Memory B cell (primary cell): ENCODE measurements at regions not wholly inside any gene's neighbourhood (a gene's known extent, or its start where the extent isn't known, plus 50 kb on each side); places are given as distances from the start of the nearest gene placed in this dataset.
"Not testable (repeated sequence)": the region's sequence is repeated elsewhere in the genome, so short reads cannot be mapped to it uniquely, and the experiment has no call there.

Experiments
- ATAC-seq: fragments of 150-1000 bp; cut with Tn5 transposase; 2 replicates; pipeline ENCODE4 v1.10.0; 2021; ENCODE audit warnings: low read depth, mild to moderate bottlenecking, moderate library complexity
- DNase-seq, 2 donors: peaks; one replicate each; pipeline ENCODE4 v3.0.0; 2022; ENCODE audit warnings: low spot score in 2 of 2
- H3K27ac Mint-ChIP-seq: one replicate; pipeline ENCODE4 v1.8.0; 2022; ENCODE audit warnings: mild to moderate bottlenecking, moderate library complexity, mixed read lengths
- H3K27me3 Mint-ChIP-seq: one replicate; pipeline ENCODE4 v1.8.0; 2022; ENCODE audit warnings: mixed read lengths
- H3K36me3 Mint-ChIP-seq: one replicate; pipeline ENCODE4 v1.8.0; 2022; ENCODE audit warnings: mild to moderate bottlenecking, mixed read lengths
- H3K4me1 Mint-ChIP-seq: one replicate; pipeline ENCODE4 v1.8.0; 2022; ENCODE audit warnings: mixed read lengths
- H3K4me3 Mint-ChIP-seq: one replicate; pipeline ENCODE4 v1.8.0; 2022; ENCODE audit warnings: mild to moderate bottlenecking, moderate library complexity, mixed read lengths
- H3K9me3 Mint-ChIP-seq: one replicate; pipeline ENCODE4 v1.8.0; 2022; ENCODE audit warnings: mixed read lengths

- H3K36me3 Mint-ChIP-seq, DNase-seq, H3K27ac Mint-ChIP-seq, H3K4me1 Mint-ChIP-seq, H3K4me3 Mint-ChIP-seq, ATAC-seq, H3K9me3 Mint-ChIP-seq, H3K27me3 Mint-ChIP-seq: not testable (repeated sequence)
These were observed 100.1 kb downstream of the BUB3 start for GRCh38 chr10:123254343-123254742.

GRCh38 chr10:123257904-123258456, 103.8 kb downstream of the BUB3 start:
- no peak for DNase-seq

DNA sequence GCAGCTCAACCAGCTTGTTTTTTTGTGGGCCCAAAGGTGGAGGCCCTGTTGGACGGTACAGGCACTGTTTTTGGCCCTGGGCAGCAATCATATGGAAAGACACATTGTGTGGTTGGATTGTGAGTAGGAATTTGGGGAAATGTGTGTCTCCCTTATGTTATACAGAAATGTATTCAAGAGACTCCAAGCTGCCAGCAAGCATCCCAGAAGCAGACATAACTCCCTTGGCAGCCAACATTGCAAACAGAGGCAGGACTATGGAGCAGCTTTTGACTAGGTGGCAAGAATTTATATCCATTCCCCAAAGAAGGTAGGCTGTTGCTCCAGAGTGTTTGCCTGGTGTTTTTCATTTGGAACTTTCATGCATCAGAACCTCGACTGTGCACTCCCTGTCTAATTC, 104.9 kb downstream of the BUB3 start:
- no peak overlapping the region for H3K27ac Mint-ChIP-seq
- H3K36me3 Mint-ChIP-seq = peaks cover 1% of the 10 kb centered on the region
- no peaks in the 10 kb centered on the region for H3K9me3 Mint-ChIP-seq
- H3K4me1 Mint-ChIP-seq = no peaks in the 10 kb centered on the region
- ATAC-seq (no peak), DNase-seq (no peak)
- no peaks in the 10 kb centered on the region for H3K27me3 Mint-ChIP-seq
- H3K4me3 Mint-ChIP-seq = no peak overlapping the region

More at GRCh38 chr10:123257904-123258456, 103.8 kb downstream of the BUB3 start:
- no peak overlapping the region for H3K27ac Mint-ChIP-seq
- ATAC-seq = no peak
- peaks cover 1% of the 10 kb centered on the region for H3K36me3 Mint-ChIP-seq
- H3K4me3 Mint-ChIP-seq = no peak overlapping the region
- no peaks in the 10 kb centered on the region for H3K4me1 Mint-ChIP-seq
- no peaks in the 10 kb centered on the region for H3K9me3 Mint-ChIP-seq
- H3K27me3 Mint-ChIP-seq = no peaks in the 10 kb centered on the region

DNA sequence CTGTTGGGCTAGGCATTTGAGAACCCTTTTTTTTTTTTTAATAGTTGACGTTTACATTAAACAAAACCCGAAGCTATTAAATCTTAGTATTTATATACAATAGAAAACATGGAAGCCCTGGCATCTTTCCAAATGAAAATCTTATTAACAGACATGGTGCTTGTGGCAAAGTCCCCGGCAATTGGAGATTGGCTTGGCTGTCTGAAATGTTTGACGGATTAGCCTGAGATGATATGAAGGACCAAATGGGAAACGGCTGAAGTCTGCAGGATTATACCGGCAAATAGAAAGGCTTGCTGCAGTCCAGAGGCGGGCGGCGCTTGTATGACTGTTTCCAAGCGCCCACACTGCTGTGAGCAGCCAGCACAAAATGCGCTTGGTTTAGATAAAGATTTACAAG, 105.6 kb downstream of the BUB3 start:
- no peaks in the 10 kb centered on the region for H3K27me3 Mint-ChIP-seq
- H3K9me3 Mint-ChIP-seq = no peaks in the 10 kb centered on the region
- peaks cover 1% of the 10 kb centered on the region for H3K36me3 Mint-ChIP-seq
- no peak for DNase-seq
- no peak for ATAC-seq
- no peak overlapping the region for H3K4me3 Mint-ChIP-seq
- H3K27ac Mint-ChIP-seq = no peak overlapping the region
- H3K4me1 Mint-ChIP-seq = no peaks in the 10 kb centered on the region

DNA sequence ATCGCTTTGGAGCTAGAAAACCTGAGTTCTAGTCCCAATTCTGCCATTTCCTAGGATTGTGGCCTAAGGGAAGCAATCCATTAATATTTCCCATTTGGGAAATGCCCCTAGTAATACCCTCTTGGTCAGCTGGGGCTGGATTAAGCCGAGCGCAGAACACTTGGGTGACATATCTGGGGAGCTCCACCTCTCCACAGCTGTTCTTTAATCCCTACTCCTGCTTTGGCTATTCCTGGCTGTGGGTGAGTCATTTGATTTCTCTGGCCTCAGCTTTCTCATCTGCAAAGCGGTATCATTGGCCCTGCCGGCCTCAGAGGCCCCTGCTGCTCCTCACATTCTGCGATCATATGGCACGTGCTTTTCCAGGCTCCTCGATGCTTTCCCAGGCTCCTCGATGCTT, 108.3 kb downstream of the BUB3 start:
- Mint-ChIP-seq H3K4me3 (no peak overlapping the region), H3K27me3 (no peaks in the 10 kb centered on the region), H3K9me3 (no peaks in the 10 kb centered on the region), H3K4me1 (no peaks in the 10 kb centered on the region), H3K36me3 (peaks cover 1% of the 10 kb centered on the region), H3K27ac (no peak overlapping the region)
- no peak for ATAC-seq
- no peak for DNase-seq

DNA sequence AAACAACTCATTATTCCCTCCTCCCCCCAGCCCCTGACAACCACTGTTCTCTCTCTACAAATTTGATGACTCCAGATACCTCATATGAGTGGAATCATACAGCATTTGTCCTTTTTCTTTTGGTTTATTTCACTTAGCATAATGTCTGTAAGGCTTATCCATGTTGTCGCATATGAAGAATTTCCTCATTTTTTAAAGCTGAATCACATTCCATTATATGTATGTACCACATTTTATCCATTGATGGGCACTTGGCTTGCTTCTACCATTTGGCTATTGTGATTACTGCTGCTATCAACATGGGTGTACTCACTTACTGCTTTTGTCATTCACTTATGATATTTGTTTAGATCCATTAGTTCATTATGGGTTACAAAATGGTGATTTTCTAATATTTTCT, 112.8 kb downstream of the BUB3 start:
- Mint-ChIP-seq H3K36me3 (peaks cover 1% of the 10 kb centered on the region), H3K27ac (no peak overlapping the region), H3K27me3 (no peaks in the 10 kb centered on the region), H3K4me1 (no peaks in the 10 kb centered on the region), H3K9me3 (peaks cover 2% of the 10 kb centered on the region), H3K4me3 (no peak overlapping the region)
- no peak for ATAC-seq
- no peak for DNase-seq

GRCh38 chr10:123269017-123269552, 114.9 kb downstream of the BUB3 start:
- no peaks in the 10 kb centered on the region for H3K4me1 Mint-ChIP-seq
- H3K27me3 Mint-ChIP-seq = peaks cover 2% of the 10 kb centered on the region
- DNase-seq (no peak), ATAC-seq (no peak)
- no peak overlapping the region for H3K27ac Mint-ChIP-seq
- peaks cover 2% of the 10 kb centered on the region for H3K9me3 Mint-ChIP-seq
- peaks cover 1% of the 10 kb centered on the region for H3K36me3 Mint-ChIP-seq
- no peak overlapping the region for H3K4me3 Mint-ChIP-seq

DNA sequence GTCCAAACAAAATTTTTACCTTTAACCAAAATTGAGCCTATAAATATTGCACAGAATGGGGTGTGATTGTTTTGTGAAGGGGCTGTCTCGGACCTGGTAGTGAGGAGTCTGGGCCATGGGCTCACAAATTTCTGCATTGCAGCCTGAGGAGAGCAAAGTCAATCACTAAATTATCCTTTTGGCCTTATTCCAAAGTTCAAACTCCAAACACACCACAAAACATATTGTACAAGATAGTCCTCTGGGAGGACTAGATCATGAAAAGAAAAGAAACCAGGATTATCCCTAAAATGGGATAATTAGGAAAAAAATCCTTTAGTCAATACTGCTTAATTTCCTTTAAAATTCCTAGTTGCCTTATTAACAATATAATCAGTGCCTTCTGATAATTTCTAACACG, 115.5 kb downstream of the BUB3 start:
- no peak for DNase-seq
- no peak overlapping the region for H3K27ac Mint-ChIP-seq
- H3K4me3 Mint-ChIP-seq = no peak overlapping the region
- peaks cover 1% of the 10 kb centered on the region for H3K36me3 Mint-ChIP-seq
- ATAC-seq = no peak
- peaks cover 4% of the 10 kb centered on the region for H3K27me3 Mint-ChIP-seq
- peaks cover 2% of the 10 kb centered on the region for H3K9me3 Mint-ChIP-seq
- no peaks in the 10 kb centered on the region for H3K4me1 Mint-ChIP-seq

- DNase-seq = no peak
- Mint-ChIP-seq H3K27ac (no peak overlapping the region), H3K4me3 (no peak overlapping the region), H3K4me1 (no peaks in the 10 kb centered on the region), H3K36me3 (peaks cover 1% of the 10 kb centered on the region), H3K27me3 (peaks cover 5% of the 10 kb centered on the region), H3K9me3 (peaks cover 2% of the 10 kb centered on the region)
- no peak for ATAC-seq
These were observed 116.0 kb downstream of the BUB3 start for GRCh38 chr10:123270221-123270620.

DNA sequence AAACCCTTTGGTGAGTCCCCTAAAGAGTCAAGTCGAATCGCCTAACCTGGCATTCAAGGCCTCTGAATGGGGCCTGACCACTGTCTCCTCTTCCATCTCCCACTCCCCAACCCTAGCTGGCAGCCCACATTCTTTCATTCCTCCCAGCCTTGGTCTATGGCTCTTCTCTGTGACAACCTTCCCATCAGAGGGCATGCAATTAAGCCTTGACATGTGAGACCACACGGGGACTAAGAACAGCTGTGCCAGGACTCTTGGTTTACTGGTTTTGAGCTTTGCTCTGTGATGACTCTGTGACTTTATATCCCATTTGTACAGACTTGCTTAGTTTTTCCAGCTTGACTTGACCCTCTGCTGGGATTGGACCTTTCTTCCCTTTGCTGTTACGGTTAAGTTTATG, 116.6 kb downstream of the BUB3 start:
- ATAC-seq (no peak), DNase-seq (no peak)
- H3K4me3 Mint-ChIP-seq = no peak overlapping the region
- H3K4me1 Mint-ChIP-seq = no peaks in the 10 kb centered on the region
- no peak overlapping the region for H3K27ac Mint-ChIP-seq
- H3K36me3 Mint-ChIP-seq = peaks cover 3% of the 10 kb centered on the region
- peaks cover 7% of the 10 kb centered on the region for H3K27me3 Mint-ChIP-seq
- peaks cover 2% of the 10 kb centered on the region for H3K9me3 Mint-ChIP-seq

- H3K9me3 Mint-ChIP-seq = peaks cover 4% of the 10 kb centered on the region
- H3K4me3 Mint-ChIP-seq = no peak overlapping the region
- H3K36me3 Mint-ChIP-seq = peaks cover 8% of the 10 kb centered on the region
- peaks cover 7% of the 10 kb centered on the region for H3K27me3 Mint-ChIP-seq
- no peaks in the 10 kb centered on the region for H3K4me1 Mint-ChIP-seq
- DNase-seq = no peak
- no peak for ATAC-seq
- H3K27ac Mint-ChIP-seq = no peak overlapping the region
These were observed 118.0 kb downstream of the BUB3 start for GRCh38 chr10:123272171-123272570.

DNA sequence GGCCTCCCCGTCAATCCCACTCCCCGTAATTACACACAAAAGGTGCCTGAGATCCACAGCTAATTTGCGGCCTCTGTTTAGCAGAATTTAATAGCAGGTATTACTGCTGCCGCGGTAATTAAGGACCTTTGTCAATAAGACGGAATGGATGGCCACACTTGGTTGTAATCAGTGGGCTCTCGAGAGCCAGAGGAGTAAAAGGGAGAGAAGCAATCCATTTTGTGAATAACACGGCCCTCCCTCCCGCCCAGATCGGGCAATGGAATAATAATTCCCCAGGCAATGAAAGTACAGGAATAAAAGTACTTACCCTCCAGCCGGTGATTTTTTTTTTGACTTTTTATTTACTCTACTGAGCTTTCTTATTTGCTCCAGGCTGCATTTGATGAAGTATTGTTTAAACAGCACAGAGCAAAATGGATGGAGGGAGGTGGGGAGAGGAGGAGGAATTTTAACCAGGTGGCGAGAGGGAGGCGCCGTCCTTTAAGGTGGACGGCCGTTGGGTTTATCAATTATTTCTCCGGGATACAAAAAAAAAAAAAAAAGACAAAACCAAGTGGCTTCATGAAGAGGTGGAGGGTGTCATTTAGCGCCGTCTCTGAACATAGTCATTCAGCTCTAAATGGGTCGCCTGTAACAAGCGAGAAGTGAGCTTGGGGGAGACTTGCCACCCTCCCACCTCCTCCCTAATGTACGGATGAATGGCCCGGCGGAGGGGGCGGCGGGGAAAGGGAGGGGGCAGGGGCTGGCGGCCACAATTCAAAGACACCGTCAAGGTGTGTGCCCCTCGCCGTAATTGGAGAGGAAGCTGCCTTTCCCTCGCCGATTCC, 120.3 kb downstream of the BUB3 start:
- H3K9me3 Mint-ChIP-seq = peaks cover 2% of the 10 kb centered on the region
- ATAC-seq (no peak), DNase-seq (no peak)
- H3K4me3 Mint-ChIP-seq = no peak overlapping the region
- peaks cover 7% of the 10 kb centered on the region for H3K27me3 Mint-ChIP-seq
- H3K27ac Mint-ChIP-seq = no peak overlapping the region
- peaks cover 6% of the 10 kb centered on the region for H3K36me3 Mint-ChIP-seq
- no peaks in the 10 kb centered on the region for H3K4me1 Mint-ChIP-seq

DNA sequence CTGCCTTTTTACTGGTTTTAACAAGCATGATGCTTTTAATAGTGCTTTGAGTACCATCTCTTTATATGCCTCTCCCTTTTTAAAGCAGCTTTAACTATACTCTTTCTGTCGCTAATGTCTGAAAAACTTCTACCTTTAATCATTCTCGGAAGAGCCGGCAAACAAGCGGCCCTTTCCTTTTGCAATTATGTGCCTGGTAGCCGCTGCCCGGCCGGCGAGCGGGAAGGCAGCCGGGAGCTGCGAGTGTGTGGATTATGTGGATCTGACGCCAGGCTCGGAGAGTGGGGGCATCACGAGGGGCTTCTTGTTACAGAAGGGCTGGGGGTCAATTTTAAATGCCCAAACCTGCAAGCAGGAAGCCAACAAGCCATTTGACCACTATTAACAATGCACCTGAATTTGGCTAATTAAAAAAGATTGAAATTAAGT, 120.9 kb downstream of the BUB3 start:
- H3K9me3 Mint-ChIP-seq = peaks cover 2% of the 10 kb centered on the region
- DNase-seq (no peak), ATAC-seq (no peak)
- H3K27ac Mint-ChIP-seq = no peak overlapping the region
- H3K27me3 Mint-ChIP-seq = peaks cover 7% of the 10 kb centered on the region
- no peak overlapping the region for H3K4me3 Mint-ChIP-seq
- peaks cover 6% of the 10 kb centered on the region for H3K36me3 Mint-ChIP-seq
- H3K4me1 Mint-ChIP-seq = no peaks in the 10 kb centered on the region

DNA sequence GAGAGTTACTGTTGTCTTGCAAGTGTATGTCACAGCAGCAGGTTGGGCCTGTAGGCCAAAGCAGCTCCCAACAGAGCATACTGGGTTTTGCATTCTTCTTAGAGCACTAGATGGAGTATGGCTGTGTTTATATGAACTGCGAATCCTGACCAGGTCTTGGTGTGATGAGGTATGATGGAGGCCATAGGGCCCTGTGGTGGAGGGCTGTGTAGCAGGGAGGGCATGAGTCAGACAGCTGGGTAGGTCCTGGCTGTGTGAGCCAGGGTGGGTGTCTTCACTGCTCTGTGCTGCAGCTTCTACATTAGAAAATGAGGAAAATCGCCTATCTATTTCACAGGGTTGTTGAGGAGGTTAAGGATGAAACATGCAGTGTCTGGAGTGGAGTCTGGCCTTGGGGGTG, 124.2 kb downstream of the BUB3 start:
- Mint-ChIP-seq H3K27me3 (peaks cover 6% of the 10 kb centered on the region), H3K27ac (no peak overlapping the region), H3K36me3 (peaks cover 8% of the 10 kb centered on the region), H3K9me3 (peaks cover 2% of the 10 kb centered on the region), H3K4me1 (no peaks in the 10 kb centered on the region), H3K4me3 (no peak overlapping the region)
- no peak for DNase-seq
- no peak for ATAC-seq

DNA sequence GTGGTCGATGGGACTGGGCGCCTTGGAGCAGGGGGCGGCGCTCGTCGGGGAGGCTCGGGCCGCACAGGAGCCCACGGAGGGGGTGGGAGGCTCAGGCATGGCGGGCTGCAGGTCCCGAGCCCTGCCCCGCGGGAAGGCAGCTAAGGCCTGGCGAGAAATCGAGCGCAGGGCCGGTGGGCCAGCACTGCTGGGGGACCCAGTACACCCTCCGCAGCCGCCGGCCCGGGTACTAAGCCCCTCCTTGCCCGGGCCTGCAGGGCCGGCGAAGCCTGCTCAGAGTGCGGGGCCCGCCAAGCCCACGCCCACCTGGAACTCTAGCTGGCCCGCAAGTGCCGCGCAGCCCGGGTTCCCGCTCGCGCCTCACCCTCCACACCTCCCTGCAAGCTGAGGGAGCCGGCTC, 129.2 kb downstream of the BUB3 start:
- DNase-seq, ATAC-seq, H3K27me3 Mint-ChIP-seq, H3K9me3 Mint-ChIP-seq, H3K27ac Mint-ChIP-seq, H3K36me3 Mint-ChIP-seq, H3K4me3 Mint-ChIP-seq, H3K4me1 Mint-ChIP-seq: not testable (repeated sequence)
